SU-DHL-6 (cell line): ENCODE measurements at regions not wholly inside any gene's neighbourhood (a gene's known extent, or its start where the extent isn't known, plus 50 kb on each side); places are given as distances from the start of the nearest gene placed in this dataset.

Source experiments
- H2AFZ ChIP-seq: fragments of 200-600 bp; sonication (generic); 2 replicates; pipeline ENCODE4 v1.6.1; 2014; ENCODE audit warnings: low read depth, mild to moderate bottlenecking, moderate library complexity, mixed read lengths, antibody characterized with exemption, low read length; ENCODE audit not compliant: severe bottlenecking
- H3F3A ChIP-seq: fragments of 200-600 bp; shearing (Covaris generic); 2 replicates; pipeline ENCODE4 v1.6.0; 2016; ENCODE audit warnings: antibody characterized with exemption, mild to moderate bottlenecking; ENCODE audit not compliant: insufficient read depth
- H3K27ac ChIP-seq: fragments of 200-600 bp; sonication (generic); 2 replicates; pipeline ENCODE4 v1.5.1; 2016; ENCODE audit warnings: low read depth, mild to moderate bottlenecking, low read length, moderate library complexity, mixed read lengths
- H3K27me3 ChIP-seq: fragments of 200-600 bp; sonication (generic), shearing (Covaris generic); 2 replicates; pipeline ENCODE4 v1.6.0; 2014; ENCODE audit warnings: mild to moderate bottlenecking, low read length
- H3K36me3 ChIP-seq: fragments of 200-600 bp; sonication (generic); 2 replicates; pipeline ENCODE4 v1.6.1; 2014; ENCODE audit warnings: mild to moderate bottlenecking, low read length, mixed read lengths
- H3K4me2 ChIP-seq: fragments of 300-600, 200-600 bp; shearing (Covaris generic), sonication (generic); 2 replicates; pipeline ENCODE4 v1.6.0; 2014; ENCODE audit warnings: low read length, low read depth, mild to moderate bottlenecking; ENCODE audit not compliant: poor library complexity, severe bottlenecking
- H3K4me3 ChIP-seq: fragments of 200-600 bp; sonication (generic); 2 replicates; pipeline ENCODE4 v1.5.1; 2014; ENCODE audit warnings: antibody characterized with exemption, low read length, mild to moderate bottlenecking, mixed read lengths; ENCODE audit not compliant: insufficient read depth, poor library complexity, severe bottlenecking
- H3K79me2 ChIP-seq: fragments of 200-600 bp; sonication (generic); 2 replicates; pipeline ENCODE4 v1.6.1; 2014; ENCODE audit warnings: mild to moderate bottlenecking, low read length, moderate library complexity; ENCODE audit not compliant: insufficient read depth
- H3K9ac ChIP-seq: fragments of 200-600 bp; sonication (generic); 2 replicates; pipeline ENCODE4 v1.7.0; 2014; ENCODE audit warnings: mild to moderate bottlenecking, low read length
- H3K9me2 ChIP-seq: fragments of 200-600 bp; sonication (generic); replicated peaks from 2 replicates; pipeline ENCODE4 v1.6.1; 2014; ENCODE audit warnings: low read length; ENCODE audit not compliant: insufficient read depth
- H3K9me3 ChIP-seq: fragments of 200-600 bp; sonication (generic); 2 replicates; pipeline ENCODE4 v1.6.1; 2014; ENCODE audit warnings: low read length, mixed read lengths; ENCODE audit not compliant: insufficient read depth
- H4K20me1 ChIP-seq: fragments of 200-600 bp; sonication (generic); 2 replicates; pipeline ENCODE4 v1.6.1; 2014; ENCODE audit warnings: low read depth, mild to moderate bottlenecking, antibody characterized with exemption, low read length, moderate library complexity, mixed read lengths
- CTCF ChIP-seq: fragments of 200-600 bp; sonication (generic); IDR thresholded peaks from one replicate; pipeline ENCODE4 v1.5.1; 2017; ENCODE audit warnings: antibody characterized with exemption, mild to moderate bottlenecking, low read length, moderate library complexity; ENCODE audit not compliant: insufficient read depth, poor library complexity, severe bottlenecking
- EZH2phosphoT487 ChIP-seq: fragments of 200-600 bp; sonication (generic), shearing (Covaris generic); conservative IDR thresholded peaks from 2 replicates; pipeline ENCODE4 v1.6.1; 2018; ENCODE audit warnings: mild to moderate bottlenecking, antibody characterized with exemption, low read length, moderate library complexity, mixed read lengths

- Histone ChIP-seq H3K4me3 (no peak overlapping the region), H3K4me2 (no peak overlapping the region), H3K36me3 (no peaks in the 10 kb centered on the region), H3F3A (no peaks in the 10 kb centered on the region), H3K9ac (no peak overlapping the region), H4K20me1 (no peaks in the 10 kb centered on the region), H2AFZ (no peak overlapping the region), H3K9me2 (no peaks in the 10 kb centered on the region), H3K9me3 (no peaks in the 10 kb centered on the region), H3K79me2 (no peaks in the 10 kb centered on the region), H3K27ac (no peak overlapping the region), H3K27me3 (no peaks in the 10 kb centered on the region)
- no peak for TF ChIP-seq CTCF
- no peak for TF ChIP-seq EZH2phosphoT487
Measured at GRCh38 chr12:74317078-74317601, 220.5 kb upstream of the ATXN7L3B start.

DNA sequence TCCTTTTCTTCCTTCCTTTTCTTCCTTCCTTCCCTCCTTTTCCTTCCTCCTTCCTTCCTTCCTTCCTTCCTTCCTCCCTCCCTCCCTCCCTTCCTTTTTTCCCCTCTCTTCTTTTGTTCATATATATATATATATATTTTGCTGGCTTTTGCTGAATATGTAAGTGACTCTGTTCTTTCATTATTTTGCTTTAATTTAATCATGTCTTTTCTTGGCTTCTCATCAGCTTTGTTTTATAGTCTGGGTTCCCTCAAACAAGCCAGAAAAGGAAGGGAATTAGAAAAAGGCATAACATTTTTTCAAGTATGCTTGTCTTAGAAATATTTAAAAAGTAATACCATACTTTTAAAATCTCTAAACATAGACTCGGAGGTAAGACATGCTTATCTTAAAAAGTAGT lies 219.9 kb upstream of the ATXN7L3B start:
- TF ChIP-seq CTCF (no peak), EZH2phosphoT487 (no peak)
- Histone ChIP-seq H2AFZ (no peak overlapping the region), H3K4me2 (no peak overlapping the region), H3F3A (no peaks in the 10 kb centered on the region), H3K9me3 (no peaks in the 10 kb centered on the region), H4K20me1 (no peaks in the 10 kb centered on the region), H3K4me3 (no peak overlapping the region), H3K9ac (no peak overlapping the region), H3K27ac (no peak overlapping the region), H3K36me3 (no peaks in the 10 kb centered on the region), H3K79me2 (no peaks in the 10 kb centered on the region), H3K9me2 (no peaks in the 10 kb centered on the region), H3K27me3 (no peaks in the 10 kb centered on the region)

GRCh38 chr12:74319886-74320285 lies 217.7 kb upstream of the ATXN7L3B start:
- Histone ChIP-seq H3K36me3 (no peaks in the 10 kb centered on the region), H3K4me3 (no peak overlapping the region), H3K9me3 (no peaks in the 10 kb centered on the region), H3K27ac (no peak overlapping the region), H3K9me2 (no peaks in the 10 kb centered on the region), H3K79me2 (no peaks in the 10 kb centered on the region), H4K20me1 (no peaks in the 10 kb centered on the region), H3K4me2 (no peak overlapping the region), H3F3A (no peaks in the 10 kb centered on the region), H2AFZ (no peak overlapping the region), H3K9ac (no peak overlapping the region), H3K27me3 (no peaks in the 10 kb centered on the region)
- TF ChIP-seq EZH2phosphoT487 (no peak), CTCF (no peak)
